Breast epithelium (tissue), 3 donors: ENCODE measurements at regions not wholly inside any gene's neighbourhood (a gene's known extent, or its start where the extent isn't known, plus 50 kb on each side); places are given as distances from the start of the nearest gene placed in this dataset.

Experiments used
- POLR2A ChIP-seq: fragments of 450-650 bp; IDR thresholded peaks from one replicate; pipeline ENCODE4 v1.6.1; 2016; ENCODE audit warnings: antibody characterized with exemption, mild to moderate bottlenecking, moderate library complexity
- POLR2AphosphoS5 ChIP-seq, 3 donors: sonication (generic); formaldehyde crosslinking; IDR thresholded peaks; one replicate each; pipeline ENCODE4 v1.6.1; 2017; ENCODE audit warnings: antibody characterized with exemption in 3 of 3
- TF ChIP-seq, protein P1 (sequence below), 3 donors: fragments of 450-650 bp; IDR thresholded peaks; one replicate each; pipeline ENCODE4 v1.5.1; 2016 to 2017; ENCODE audit warnings: antibody characterized with exemption in 3 of 3, mild to moderate bottlenecking in 3 of 3, moderate library complexity in 3 of 3

DNA sequence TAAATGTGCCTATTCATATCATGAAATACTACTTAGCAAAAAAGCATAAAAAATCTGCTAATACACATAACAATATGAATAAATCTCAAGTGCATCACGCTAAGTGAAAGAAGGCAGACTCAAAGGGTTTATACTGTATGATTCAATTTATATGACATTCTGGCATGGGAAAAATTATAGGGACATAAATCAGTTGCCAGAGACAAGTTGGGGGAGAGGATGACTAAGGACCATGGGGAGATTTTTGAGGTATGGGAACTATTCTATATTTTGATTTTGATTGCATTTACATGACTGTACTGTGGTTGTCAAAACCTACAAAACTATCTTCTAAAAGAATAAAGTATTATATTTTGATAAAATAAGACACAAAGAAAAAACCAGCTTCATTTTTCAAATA is 650.3 kb upstream of the NR5A2 start:
- TF ChIP-seq, protein P1, sequence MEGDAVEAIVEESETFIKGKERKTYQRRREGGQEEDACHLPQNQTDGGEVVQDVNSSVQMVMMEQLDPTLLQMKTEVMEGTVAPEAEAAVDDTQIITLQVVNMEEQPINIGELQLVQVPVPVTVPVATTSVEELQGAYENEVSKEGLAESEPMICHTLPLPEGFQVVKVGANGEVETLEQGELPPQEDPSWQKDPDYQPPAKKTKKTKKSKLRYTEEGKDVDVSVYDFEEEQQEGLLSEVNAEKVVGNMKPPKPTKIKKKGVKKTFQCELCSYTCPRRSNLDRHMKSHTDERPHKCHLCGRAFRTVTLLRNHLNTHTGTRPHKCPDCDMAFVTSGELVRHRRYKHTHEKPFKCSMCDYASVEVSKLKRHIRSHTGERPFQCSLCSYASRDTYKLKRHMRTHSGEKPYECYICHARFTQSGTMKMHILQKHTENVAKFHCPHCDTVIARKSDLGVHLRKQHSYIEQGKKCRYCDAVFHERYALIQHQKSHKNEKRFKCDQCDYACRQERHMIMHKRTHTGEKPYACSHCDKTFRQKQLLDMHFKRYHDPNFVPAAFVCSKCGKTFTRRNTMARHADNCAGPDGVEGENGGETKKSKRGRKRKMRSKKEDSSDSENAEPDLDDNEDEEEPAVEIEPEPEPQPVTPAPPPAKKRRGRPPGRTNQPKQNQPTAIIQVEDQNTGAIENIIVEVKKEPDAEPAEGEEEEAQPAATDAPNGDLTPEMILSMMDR (IDR thresholded peaks at IDR 0.05) = no peak
- TF ChIP-seq POLR2A (no peak), POLR2AphosphoS5 (IDR thresholded peaks at IDR 0.05) (no peak)
